Peyer's patch (tissue), 4 donors: ENCODE measurements at regions not wholly inside any gene's neighbourhood (a gene's known extent, or its start where the extent isn't known, plus 50 kb on each side); places are given as distances from the start of the nearest gene placed in this dataset.

ENCODE experiments used
- CTCF ChIP-seq, 6 experiments: fragments of 450-650 bp in 4 of 6; fragments of 200-600 bp in 2 of 6; sonication (generic) in 1 of 6; IDR thresholded peaks; one replicate each; pipeline ENCODE4 v1.5.1; 2017 to 2019; ENCODE audit warnings: antibody characterized with exemption in 6 of 6, mild to moderate bottlenecking in 3 of 6, moderate library complexity in 1 of 6
- POLR2A ChIP-seq, 2 donors: fragments of 450-650 bp; IDR thresholded peaks; one replicate each; pipeline ENCODE4 v1.5.1; 2017; ENCODE audit warnings: antibody characterized with exemption in 2 of 2, mild to moderate bottlenecking in 2 of 2, moderate library complexity in 2 of 2

GRCh38 chr7:52777051-52777822, 258.2 kb upstream of the POM121L12 start:
- TF ChIP-seq POLR2A (IDR thresholded peaks at IDR 0.05) (no peak), CTCF (IDR thresholded peaks at IDR 0.05) (no peak)
